Adrenal gland (tissue), 9 donors: ENCODE measurements at regions not wholly inside any gene's neighbourhood (a gene's known extent, or its start where the extent isn't known, plus 50 kb on each side); places are given as distances from the start of the nearest gene placed in this dataset.

Experiments
- DNase-seq, 7 donors: peaks; one replicate each; pipeline ENCODE4 v3.0.0-alpha.2; 2019 to 2020
- H3K27ac ChIP-seq, 5 donors: fragments of 200-600 bp; sonication (generic) in 4 of 5; 1 replicate in 3 of 5; 2 replicates in 2 of 5; pipeline versions ENCODE4 v1.5.1 to v1.8.0; 2016 to 2020; ENCODE audit warnings: mild to moderate bottlenecking in 1 of 5
- H3K27me3 ChIP-seq: fragments of 200-600 bp; 2 replicates; pipeline ENCODE4 v1.8.0; 2021
- H3K36me3 ChIP-seq, 2 donors: fragments of 200-600 bp; replicated peaks in 1 of 2; 1 replicate in 1 of 2; 2 replicates in 1 of 2; pipeline versions ENCODE4 v1.5.1 to v1.8.0; 2018 to 2022
- H3K4me1 ChIP-seq, 2 donors: fragments of 200-600 bp; replicated peaks in 1 of 2; 1 replicate in 1 of 2; 2 replicates in 1 of 2; pipeline versions ENCODE4 v1.5.1 to v1.8.0; 2018 to 2021
- H3K4me3 ChIP-seq, 4 donors: fragments of 200-600 bp; sonication (generic) in 3 of 4; one replicate each; pipeline ENCODE4 v1.5.1; 2016 to 2018
- H3K9me3 ChIP-seq, 3 donors: fragments of 200-600 bp; sonication (generic) in 1 of 3; replicated peaks in 1 of 3; 1 replicate in 2 of 3; 2 replicates in 1 of 3; pipeline versions ENCODE4 v1.5.1 to v1.8.0; 2016 to 2021
- CTCF ChIP-seq, 6 experiments: fragments of 450-650 bp in 4 of 6; fragments of 200-600 bp in 2 of 6; sonication (generic) in 1 of 6; IDR thresholded peaks; 1 replicate in 5 of 6; 2 replicates in 1 of 6; pipeline versions ENCODE4 v1.5.1 to v1.8.0; 2016 to 2021; ENCODE audit warnings: antibody characterized with exemption in 6 of 6, mild to moderate bottlenecking in 2 of 6, moderate library complexity in 1 of 6
- POLR2A ChIP-seq, 2 donors: fragments of 450-650 bp; IDR thresholded peaks; one replicate each; pipeline ENCODE4 v1.6.1; 2017; ENCODE audit warnings: antibody characterized with exemption in 2 of 2, mild to moderate bottlenecking in 2 of 2, moderate library complexity in 1 of 2
- WGBS, 4 donors: extraction: QIAGEN DNeasy Blood & Tissue Kit in 2 of 4; methylation state at CpG; one replicate each; pipeline versions ENCODE4 v1.1.5 to v1.1.7; 2013 to 2017; 5-methylcytosine and 5-hydroxymethylcytosine counted together
- intact Hi-C, 2 donors: fragments of 100-400 bp; cut with DNase I; formaldehyde crosslinking; loops; one replicate each; pipeline versions ENCODE4 v1.14.1 to v1.15.0; 2022 to 2023
- donor health status: healthy with polysubstance abuse.
- donor health status: Bipolar disorder and iron deficiency.
- donor health status: DM: yes; HTN: yes; CAD: no.
- donor health status: DM: no; HTN: no; CAD: no.
- donor health status: DM: no; HTN: no; CAD: no.

DNA sequence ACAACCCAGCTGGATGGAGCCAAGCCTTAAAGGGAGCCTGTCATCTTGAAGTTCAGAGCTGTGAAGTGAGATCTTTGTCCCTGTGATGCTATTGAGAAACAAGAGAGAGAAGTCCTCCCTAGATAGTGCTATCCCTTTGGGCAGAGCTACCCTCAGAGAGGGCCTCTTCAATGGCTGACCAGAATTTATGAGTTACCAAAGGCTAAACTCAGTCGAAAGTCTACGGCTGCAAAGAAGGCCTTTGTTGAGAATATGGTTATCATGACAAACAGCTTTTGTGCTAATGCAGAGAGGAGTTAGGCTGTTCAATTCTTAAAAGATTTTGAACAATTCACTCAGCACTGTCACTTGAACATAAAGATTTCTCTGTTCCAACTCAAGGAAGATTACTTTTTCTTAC lies 65.9 kb upstream of the C3orf80 start:
- no peaks in the 10 kb centered on the region for H3K9me3 ChIP-seq

GRCh38 chr3:160159806-160160205 lies 65.4 kb upstream of the C3orf80 start:
- TF ChIP-seq POLR2A (IDR thresholded peaks at IDR 0.05) (no peak), CTCF (IDR thresholded peaks at IDR 0.05) (no peak)
- intact Hi-C loops: loop anchor here (10.0 kb wide), 2 partner anchors 185 to 255 kb away; no protein-coding TSS in a partner anchor

More for the DNA sequence above, 65.9 kb upstream of the C3orf80 start:
- intact Hi-C loops: no loop called here
- Histone ChIP-seq H3K27ac (no peak overlapping the region), H3K4me1 (peaks cover 0 to 3% of the 10 kb centered on the region in 2 donors), H3K36me3 (no peaks in the 10 kb centered on the region), H3K4me3 (no peak overlapping the region), H3K27me3 (no peaks in the 10 kb centered on the region)
- DNase-seq: no peak
- TF ChIP-seq POLR2A (IDR thresholded peaks at IDR 0.05): no peak
- no peak for TF ChIP-seq CTCF (IDR thresholded peaks at IDR 0.05)
- WGBS, 4 donors: 85 to 92% (median 88%) methylated on average over 2 of the region's 2 CpGs

GRCh38 chr3:160161921-160162320 lies 63.3 kb upstream of the C3orf80 start:
- Histone ChIP-seq H3K27ac (no peak overlapping the region), H3K27me3 (no peaks in the 10 kb centered on the region), H3K4me3 (no peak overlapping the region), H3K4me1 (no peaks in the 10 kb centered on the region), H3K36me3 (no peaks in the 10 kb centered on the region), H3K9me3 (no peaks in the 10 kb centered on the region)
- DNase-seq: no peak
- intact Hi-C loops: loop anchor here (10.0 kb wide), 2 partner anchors 183 to 253 kb away; no protein-coding TSS in a partner anchor
- TF ChIP-seq CTCF (IDR thresholded peaks at IDR 0.05) (no peak), POLR2A (IDR thresholded peaks at IDR 0.05) (no peak)
- 76 to 93% (median 89%) methylated on average over 6 of the region's 6 CpGs for WGBS, 4 donors

More at GRCh38 chr3:160159806-160160205, 65.4 kb upstream of the C3orf80 start:
- H3K27ac ChIP-seq: no peak overlapping the region
- no peaks in the 10 kb centered on the region for H3K36me3 ChIP-seq
- H3K27me3 ChIP-seq: no peaks in the 10 kb centered on the region
- DNase-seq: no peak
- no peaks in the 10 kb centered on the region for H3K9me3 ChIP-seq
- no peak overlapping the region for H3K4me3 ChIP-seq
- H3K4me1 ChIP-seq: no peaks in the 10 kb centered on the region
- 85 to 93% (median 90%) methylated on average over 3 of the region's 3 CpGs for WGBS, 4 donors

DNA sequence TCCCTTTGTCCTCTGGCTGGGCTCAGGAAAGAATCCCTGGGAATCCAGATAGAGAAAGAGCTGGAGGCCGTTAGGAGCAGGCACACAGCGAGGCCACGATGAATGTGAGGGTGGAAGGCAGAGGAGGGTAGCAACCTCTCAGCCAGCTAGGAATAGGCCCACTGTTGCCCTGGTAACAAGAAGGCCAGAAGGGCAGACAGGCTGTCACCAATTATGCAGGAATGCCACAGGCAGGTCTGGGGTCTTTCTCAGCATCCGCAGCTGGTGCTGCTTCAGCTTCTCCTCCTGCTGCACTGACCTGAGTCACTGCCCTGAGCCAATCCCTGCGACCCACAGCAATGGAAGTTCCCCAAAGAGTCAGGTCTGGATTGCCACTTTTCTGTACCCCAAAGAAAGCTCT lies 62.8 kb upstream of the C3orf80 start:
- Histone ChIP-seq H3K27ac (no peak overlapping the region), H3K4me1 (no peaks in the 10 kb centered on the region), H3K4me3 (no peak overlapping the region), H3K36me3 (no peaks in the 10 kb centered on the region), H3K27me3 (no peaks in the 10 kb centered on the region), H3K9me3 (no peaks in the 10 kb centered on the region)
- 68 to 83% (median 73%) methylated on average over 4 to 5 of the region's 5 CpGs for WGBS, 4 donors
- DNase-seq: no peak
- intact Hi-C loops: loop anchor here (10.0 kb wide), 2 partner anchors 182 to 252 kb away; no protein-coding TSS in a partner anchor
- TF ChIP-seq POLR2A (IDR thresholded peaks at IDR 0.05) (no peak), CTCF (IDR thresholded peaks at IDR 0.05) (no peak)
